HCT116 (cell line): ENCODE measurements at regions not wholly inside any gene's neighbourhood (a gene's known extent, or its start where the extent isn't known, plus 50 kb on each side); places are given as distances from the start of the nearest gene placed in this dataset.

Experiments used
- ATAC-seq: fragments of 200-7000 bp; cut with Tn5 transposase; 2 replicates; pipeline ENCODE4 v1.9.1; 2020; ENCODE audit warnings: mild to moderate bottlenecking, moderate library complexity
- BruUV-seq: library from RNA; stranded (reverse); fragments of 400-500 nt; replicated peaks from 2 replicates; lab custom pipeline; 2021; lab: Mats Ljungman, UMichigan
- CTCF ChIA-PET: fragments of 300-600 bp; sonication (Branson Sonifier 250); formaldehyde crosslinking; loops from one replicate; lab custom pipeline; 2021; ENCODE audit warnings: antibody characterized with exemption; lab: Charles Lee
- POLR2A ChIA-PET: fragments of 300-600, 350-600 bp; sonication (Branson Sonifier 250); formaldehyde crosslinking; loops from one replicate; lab custom pipeline; 2021; ENCODE audit warnings: antibody characterized with exemption; lab: Charles Lee
- RAD21 ChIA-PET, 2 experiments: fragments of 300-600 bp; sonication (Branson Sonifier 250); formaldehyde crosslinking; loops; one replicate each; lab custom pipeline; 2023; ENCODE audit warnings: low total read pairs in 2 of 2; ENCODE audit not compliant: uncharacterized antibody in 2 of 2, unreplicated experiment in 2 of 2, low non-redundant PET in 1 of 2; lab: Charles Lee
- DNase-seq: peaks from one replicate; pipeline ENCODE4 v3.0.0-alpha.2; 2010; ENCODE audit warnings: low read depth, low spot score
- H2AFZ ChIP-seq: fragments of 200-600 bp; shearing (Covaris generic), sonication (generic); 2 replicates; pipeline ENCODE4 v1.6.1; 2017; ENCODE audit warnings: low read depth, mixed run types, mixed read lengths, antibody characterized with exemption, low read length; ENCODE audit not compliant: poor library complexity, severe bottlenecking
- H3K27ac ChIP-seq: 2 replicates; pipeline ENCODE4 v1.5.1; 2012; ENCODE audit warnings: low read depth, low read length
- H3K27me3 ChIP-seq: fragments of 200-600 bp; sonication (generic); 2 replicates; pipeline ENCODE4 v1.6.1; 2016; ENCODE audit warnings: mixed run types, low read length, mixed read lengths; ENCODE audit not compliant: insufficient read depth
- H3K36me3 ChIP-seq, 2 experiments: fragments of 200-500 bp in 1 of 2; fragments of 200-600 bp in 1 of 2; sonication (Bioruptor generic) in 1 of 2; sonication (generic) in 1 of 2; 2 replicates each; pipeline versions ENCODE4 v1.5.1 to v1.6.1; 2014 to 2016; ENCODE audit warnings: low read length in 2 of 2, inconsistent platforms in 1 of 2, mixed read lengths in 1 of 2, mixed run types in 1 of 2; ENCODE audit not compliant: insufficient read depth in 2 of 2, control insufficient read depth in 1 of 2
- H3K4me1 ChIP-seq, 2 experiments: fragments of 200-600 bp in 1 of 2; sonication (generic) in 1 of 2; 2 replicates each; pipeline versions ENCODE4 v1.5.1 to v1.6.1; 2012 to 2017; ENCODE audit warnings: low read length in 2 of 2, inconsistent platforms in 1 of 2, mild to moderate bottlenecking in 1 of 2, mixed read lengths in 1 of 2, mixed run types in 1 of 2, moderate library complexity in 1 of 2; ENCODE audit not compliant: insufficient read depth in 2 of 2, control insufficient read depth in 1 of 2
- H3K4me2 ChIP-seq: fragments of 200-600 bp; sonication (generic); 2 replicates; pipeline ENCODE4 v1.6.1; 2017; ENCODE audit warnings: mixed run types, low read length, mixed read lengths
- H3K4me3 ChIP-seq, 2 experiments: fragments of 200-600 bp in 1 of 2; sonication (generic) in 1 of 2; replicated peaks in 1 of 2; 2 replicates each; pipeline ENCODE4 v1.5.1; 2011 to 2016; ENCODE audit warnings: low read length in 2 of 2, control low read depth in 1 of 2, low read depth in 1 of 2, mild to moderate bottlenecking in 1 of 2, mixed read lengths in 1 of 2, mixed run types in 1 of 2
- H3K79me2 ChIP-seq: fragments of 200-600 bp; sonication (generic); 2 replicates; pipeline ENCODE4 v1.6.1; 2017; ENCODE audit warnings: mild to moderate bottlenecking, mixed run types, low read length, moderate library complexity, mixed read lengths; ENCODE audit not compliant: insufficient read depth
- H3K9ac ChIP-seq: fragments of 200-600 bp; sonication (generic); 2 replicates; pipeline ENCODE4 v1.6.1; 2016; ENCODE audit warnings: low read length, mixed read lengths
- H3K9me2 ChIP-seq: fragments of 200-600 bp; sonication (generic), shearing (Covaris generic); 2 replicates; pipeline ENCODE4 v1.6.1; 2017; ENCODE audit warnings: mixed run types, mild to moderate bottlenecking, moderate library complexity; ENCODE audit not compliant: insufficient read depth
- H3K9me3 ChIP-seq, 2 experiments: fragments of 200-500 bp in 1 of 2; fragments of 200-600 bp in 1 of 2; sonication (Bioruptor generic) in 1 of 2; sonication (generic) in 1 of 2; 2 replicates each; pipeline ENCODE4 v1.6.1; 2014 to 2017; ENCODE audit warnings: low read length in 2 of 2, mixed read lengths in 2 of 2, inconsistent platforms in 1 of 2, low read depth in 1 of 2, mild to moderate bottlenecking in 1 of 2, mixed run types in 1 of 2, moderate library complexity in 1 of 2; ENCODE audit not compliant: control insufficient read depth in 1 of 2, insufficient read depth in 1 of 2
- H4K20me1 ChIP-seq: fragments of 200-600 bp; sonication (generic), shearing (Covaris generic); 2 replicates; pipeline ENCODE4 v1.6.1; 2017; ENCODE audit warnings: mixed run types, mild to moderate bottlenecking, moderate library complexity; ENCODE audit not compliant: insufficient read depth
- ATF3 ChIP-seq: IDR thresholded peaks from 2 replicates; pipeline ENCODE4 v1.6.1; 2012
- CEBPB ChIP-seq: IDR thresholded peaks from 2 replicates; pipeline ENCODE4 v1.6.1; 2012; ENCODE audit warnings: low read depth
- EGR1 ChIP-seq: IDR thresholded peaks from 2 replicates; pipeline ENCODE4 v1.6.1; 2012; ENCODE audit warnings: low read depth
- ELF1 ChIP-seq: IDR thresholded peaks from 2 replicates; pipeline ENCODE4 v1.6.1; 2012; ENCODE audit warnings: low read depth, borderline replicate concordance
- EZH2 ChIP-seq: fragments of 200-600 bp; sonication (generic); IDR thresholded peaks from 2 replicates; pipeline ENCODE4 v1.6.1; 2017; ENCODE audit warnings: antibody characterized with exemption, mixed run types
- POLR2AphosphoS5 ChIP-seq: IDR thresholded peaks from 2 replicates; pipeline ENCODE4 v1.6.1; 2011; ENCODE audit warnings: mild to moderate bottlenecking, low read depth, low read length, moderate library complexity
- RAD21 ChIP-seq: IDR thresholded peaks from 2 replicates; pipeline ENCODE4 v1.6.1; 2012; ENCODE audit warnings: low read depth, mild to moderate bottlenecking
- SIN3A ChIP-seq: IDR thresholded peaks from 2 replicates; pipeline ENCODE4 v1.6.1; 2012; ENCODE audit warnings: low read depth
- SP1 ChIP-seq: IDR thresholded peaks from 2 replicates; pipeline ENCODE4 v1.6.1; 2012; ENCODE audit warnings: low read depth
- SRF ChIP-seq: IDR thresholded peaks from 2 replicates; pipeline ENCODE4 v1.6.1; 2012; ENCODE audit warnings: low read depth
- TCF7L2 ChIP-seq: IDR thresholded peaks from 2 replicates; pipeline ENCODE4 v1.7.0; 2011; ENCODE audit warnings: borderline replicate concordance, inconsistent platforms; ENCODE audit not compliant: insufficient read depth, insufficient read length; ENCODE audit errors: extremely low read depth
- YY1 ChIP-seq: IDR thresholded peaks from 2 replicates; pipeline ENCODE4 v1.6.1; 2011; ENCODE audit warnings: low read length, low read depth, moderate library complexity, mild to moderate bottlenecking; ENCODE audit not compliant: insufficient replicate concordance; ENCODE audit errors: extremely low read depth
- ZBTB33 ChIP-seq: IDR thresholded peaks from 2 replicates; pipeline ENCODE4 v1.6.1; 2011; ENCODE audit warnings: mild to moderate bottlenecking, low read length, moderate library complexity; ENCODE audit not compliant: insufficient replicate concordance; ENCODE audit errors: extremely low read depth
- ZFX ChIP-seq: fragments of 450-650 bp; IDR thresholded peaks from 2 replicates; pipeline ENCODE4 v1.6.1; 2017
- ZNF274 ChIP-seq: fragments of 200-500 bp; sonication (Bioruptor generic); IDR thresholded peaks from 2 replicates; pipeline ENCODE4 v1.6.1; 2014; ENCODE audit warnings: mild to moderate bottlenecking, low read depth, low read length, inconsistent platforms
- intact Hi-C: fragments of 100-400 bp; cut with micrococcal nuclease; formaldehyde crosslinking; loops from 2 replicates; pipeline ENCODE4 v1.10.0; 2022
- TF ChIP-seq, protein P1 (sequence below): IDR thresholded peaks from 2 replicates; pipeline ENCODE4 v1.6.1; 2012; ENCODE audit warnings: low read depth
- TF ChIP-seq, protein P2 (sequence below): IDR thresholded peaks from 2 replicates; pipeline ENCODE4 v1.6.1; 2012

DNA sequence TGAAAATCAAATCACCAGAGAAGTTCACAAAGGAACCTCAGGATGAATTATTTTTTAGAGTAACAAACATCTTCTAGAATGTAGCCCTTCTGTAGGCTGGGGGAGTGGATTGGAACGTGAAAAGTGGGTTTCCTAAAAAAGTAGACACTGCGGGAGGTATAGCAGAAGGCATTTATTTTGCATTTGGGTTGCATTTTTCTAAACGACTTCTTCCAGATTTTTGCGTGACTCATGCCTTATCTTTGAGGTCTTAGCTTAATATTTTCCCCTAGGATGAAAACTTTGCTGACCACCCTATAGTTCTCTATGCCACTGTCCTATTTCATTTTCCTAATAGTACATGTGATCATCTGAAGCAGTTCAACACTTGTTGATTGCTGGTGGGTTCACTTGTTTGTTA lies 112.7 kb upstream of the JCAD start:
- H3K4me2 ChIP-seq, result no peak overlapping the region
- ChIA-PET RAD21 (no interaction called here), POLR2A (no interaction called here), CTCF (no interaction called here)
- no peak for ATAC-seq
- H3K79me2 ChIP-seq, result no peaks in the 10 kb centered on the region
- H3K4me3 ChIP-seq, result no peak overlapping the region
- no peak for DNase-seq
- H3K27ac ChIP-seq, result no peak overlapping the region
- TF ChIP-seq POLR2AphosphoS5, result no peak
- no peak for TF ChIP-seq RAD21
- TF ChIP-seq TCF7L2, result no peak
- TF ChIP-seq CEBPB, result no peak
- TF ChIP-seq, protein P1, sequence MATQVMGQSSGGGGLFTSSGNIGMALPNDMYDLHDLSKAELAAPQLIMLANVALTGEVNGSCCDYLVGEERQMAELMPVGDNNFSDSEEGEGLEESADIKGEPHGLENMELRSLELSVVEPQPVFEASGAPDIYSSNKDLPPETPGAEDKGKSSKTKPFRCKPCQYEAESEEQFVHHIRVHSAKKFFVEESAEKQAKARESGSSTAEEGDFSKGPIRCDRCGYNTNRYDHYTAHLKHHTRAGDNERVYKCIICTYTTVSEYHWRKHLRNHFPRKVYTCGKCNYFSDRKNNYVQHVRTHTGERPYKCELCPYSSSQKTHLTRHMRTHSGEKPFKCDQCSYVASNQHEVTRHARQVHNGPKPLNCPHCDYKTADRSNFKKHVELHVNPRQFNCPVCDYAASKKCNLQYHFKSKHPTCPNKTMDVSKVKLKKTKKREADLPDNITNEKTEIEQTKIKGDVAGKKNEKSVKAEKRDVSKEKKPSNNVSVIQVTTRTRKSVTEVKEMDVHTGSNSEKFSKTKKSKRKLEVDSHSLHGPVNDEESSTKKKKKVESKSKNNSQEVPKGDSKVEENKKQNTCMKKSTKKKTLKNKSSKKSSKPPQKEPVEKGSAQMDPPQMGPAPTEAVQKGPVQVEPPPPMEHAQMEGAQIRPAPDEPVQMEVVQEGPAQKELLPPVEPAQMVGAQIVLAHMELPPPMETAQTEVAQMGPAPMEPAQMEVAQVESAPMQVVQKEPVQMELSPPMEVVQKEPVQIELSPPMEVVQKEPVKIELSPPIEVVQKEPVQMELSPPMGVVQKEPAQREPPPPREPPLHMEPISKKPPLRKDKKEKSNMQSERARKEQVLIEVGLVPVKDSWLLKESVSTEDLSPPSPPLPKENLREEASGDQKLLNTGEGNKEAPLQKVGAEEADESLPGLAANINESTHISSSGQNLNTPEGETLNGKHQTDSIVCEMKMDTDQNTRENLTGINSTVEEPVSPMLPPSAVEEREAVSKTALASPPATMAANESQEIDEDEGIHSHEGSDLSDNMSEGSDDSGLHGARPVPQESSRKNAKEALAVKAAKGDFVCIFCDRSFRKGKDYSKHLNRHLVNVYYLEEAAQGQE, result no peak
- TF ChIP-seq EZH2, result no peak
- TF ChIP-seq, protein P2, sequence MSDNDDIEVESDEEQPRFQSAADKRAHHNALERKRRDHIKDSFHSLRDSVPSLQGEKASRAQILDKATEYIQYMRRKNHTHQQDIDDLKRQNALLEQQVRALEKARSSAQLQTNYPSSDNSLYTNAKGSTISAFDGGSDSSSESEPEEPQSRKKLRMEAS, result no peak
- TF ChIP-seq SP1, result no peak
- TF ChIP-seq ZFX, result no peak
- no peak for TF ChIP-seq SRF
- no peak for TF ChIP-seq ATF3
- TF ChIP-seq ELF1, result no peak
- TF ChIP-seq YY1, result no peak
- TF ChIP-seq EGR1, result no peak
- no peak for TF ChIP-seq SIN3A
- TF ChIP-seq ZNF274, result no peak
- no peak for TF ChIP-seq ZBTB33
- H3K9me3 ChIP-seq, result no peaks in the 10 kb centered on the region
- BruUV-seq, result no TSS peak
- no peak overlapping the region for H3K9ac ChIP-seq
- no peaks in the 10 kb centered on the region for H3K27me3 ChIP-seq
- H3K9me2 ChIP-seq, result no peaks in the 10 kb centered on the region
- no peaks in the 10 kb centered on the region for H3K4me1 ChIP-seq
- H3K36me3 ChIP-seq, result no peaks in the 10 kb centered on the region
- no peak overlapping the region for H2AFZ ChIP-seq
- intact Hi-C loops, result no loop called here
- H4K20me1 ChIP-seq, result no peaks in the 10 kb centered on the region
